Stimulated activated naive CD8-positive, alpha-beta T cell treated with anti-CD3 and anti-CD28 coated beads, Interleukin-15, amount 100 ng/mL, for 72 hours (primary cell): ENCODE measurements at regions not wholly inside any gene's neighbourhood (a gene's known extent, or its start where the extent isn't known, plus 50 kb on each side); places are given as distances from the start of the nearest gene placed in this dataset.

Experiments used
- ATAC-seq: fragments of 150-1000 bp; cut with Tn5 transposase; 2 replicates; pipeline ENCODE4 v1.10.0; 2021; ENCODE audit warnings: mild to moderate bottlenecking, moderate library complexity
- DNase-seq, 2 donors: peaks; one replicate each; pipeline ENCODE4 v3.0.0; 2021 to 2022
- H3K27ac Mint-ChIP-seq, 2 donors: one replicate each; pipeline ENCODE4 v1.8.0; 2022; ENCODE audit warnings: mild to moderate bottlenecking in 2 of 2, mixed read lengths in 2 of 2, moderate library complexity in 2 of 2
- H3K27me3 Mint-ChIP-seq: one replicate; pipeline ENCODE4 v1.8.0; 2022; ENCODE audit warnings: mixed read lengths
- H3K4me1 Mint-ChIP-seq: one replicate; pipeline ENCODE4 v1.8.0; 2022; ENCODE audit warnings: mild to moderate bottlenecking, mixed read lengths
- H3K4me3 Mint-ChIP-seq, 2 donors: one replicate each; pipeline ENCODE4 v1.8.0; 2022; ENCODE audit warnings: mild to moderate bottlenecking in 2 of 2, mixed read lengths in 2 of 2, moderate library complexity in 1 of 2
- H3K9me3 Mint-ChIP-seq, 2 donors: one replicate each; pipeline ENCODE4 v1.8.0; 2022; ENCODE audit warnings: mixed read lengths in 2 of 2

DNA sequence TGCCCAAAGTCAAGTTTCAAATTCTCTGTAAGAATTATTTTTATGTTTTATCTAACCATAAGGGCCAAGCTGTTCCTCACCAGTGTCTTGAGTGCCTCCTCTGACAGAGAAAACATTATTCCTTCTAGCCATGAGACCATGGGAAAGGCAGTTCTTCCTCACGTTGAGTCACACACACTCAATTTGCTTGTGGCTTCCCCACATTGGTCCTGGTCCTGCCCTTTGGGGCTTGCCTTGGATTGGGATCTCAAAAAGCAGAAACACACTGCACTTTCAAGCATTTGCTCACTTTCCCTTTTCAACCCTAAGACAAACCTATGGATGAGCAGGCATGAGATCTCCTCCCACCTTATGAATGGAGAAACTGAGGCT is 248.3 kb upstream of the IGFBP3 start:
- H3K27ac Mint-ChIP-seq, result no peak overlapping the region
- no peak for DNase-seq
- peaks cover 0 to 7% of the 10 kb centered on the region in 2 donors for H3K9me3 Mint-ChIP-seq
- H3K4me1 Mint-ChIP-seq, result no peaks in the 10 kb centered on the region
- no peaks in the 10 kb centered on the region for H3K27me3 Mint-ChIP-seq
- ATAC-seq, result no peak
- H3K4me3 Mint-ChIP-seq, result no peak overlapping the region

GRCh38 chr7:46168671-46169383 is 247.8 kb upstream of the IGFBP3 start:
- no peak for DNase-seq
- Mint-ChIP-seq H3K4me1 (no peaks in the 10 kb centered on the region), H3K4me3 (no peak overlapping the region), H3K9me3 (peaks cover 0 to 7% of the 10 kb centered on the region in 2 donors), H3K27ac (no peak overlapping the region), H3K27me3 (no peaks in the 10 kb centered on the region)
- no peak for ATAC-seq

DNA sequence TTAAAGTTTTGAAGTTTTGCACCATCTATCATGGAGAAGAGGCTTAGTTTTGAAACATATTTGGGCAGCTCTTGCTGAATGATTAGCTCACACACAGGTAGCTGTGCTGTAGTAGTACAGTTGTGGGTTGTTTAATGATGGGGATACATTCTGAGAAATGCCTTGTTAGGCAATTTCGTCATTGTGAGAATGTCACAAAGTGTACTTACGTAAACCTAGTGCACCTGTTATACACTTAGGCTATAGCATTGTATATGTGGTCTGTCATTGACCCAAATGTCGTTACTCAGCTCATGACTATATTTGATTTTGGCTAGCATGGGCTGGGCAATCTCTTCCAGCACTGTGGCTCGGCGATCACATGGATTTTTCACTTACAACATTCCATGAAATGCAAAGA is 247.2 kb upstream of the IGFBP3 start:
- Mint-ChIP-seq H3K27me3 (no peaks in the 10 kb centered on the region), H3K27ac (no peak overlapping the region), H3K4me3 (no peak overlapping the region), H3K9me3 (peaks cover 0 to 7% of the 10 kb centered on the region in 2 donors), H3K4me1 (no peaks in the 10 kb centered on the region)
- ATAC-seq, result no peak
- DNase-seq, result no peak

DNA sequence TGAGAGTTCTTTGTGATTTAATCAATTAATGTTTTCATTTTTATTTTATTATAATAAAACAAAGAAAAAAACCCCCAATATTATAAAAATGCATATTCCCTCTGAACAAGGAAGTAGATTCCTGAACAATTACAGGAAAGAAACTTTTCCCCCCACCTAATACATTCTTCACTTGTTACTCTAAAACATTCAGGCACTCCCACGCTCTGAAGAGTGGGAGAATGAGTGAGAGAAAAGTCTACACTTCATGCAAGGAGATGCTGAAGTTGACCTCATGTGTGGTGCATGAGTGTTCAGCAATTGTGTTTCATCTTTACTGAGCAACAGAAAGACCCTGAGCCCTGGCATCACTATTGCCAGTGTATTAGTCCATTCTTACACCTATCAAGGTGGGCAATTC is 244.2 kb upstream of the IGFBP3 start:
- no peaks in the 10 kb centered on the region for H3K27me3 Mint-ChIP-seq
- H3K9me3 Mint-ChIP-seq, result peaks cover 0 to 7% of the 10 kb centered on the region in 2 donors
- no peaks in the 10 kb centered on the region for H3K4me1 Mint-ChIP-seq
- no peak for DNase-seq
- no peak overlapping the region for H3K4me3 Mint-ChIP-seq
- no peak for ATAC-seq
- no peak overlapping the region for H3K27ac Mint-ChIP-seq

DNA sequence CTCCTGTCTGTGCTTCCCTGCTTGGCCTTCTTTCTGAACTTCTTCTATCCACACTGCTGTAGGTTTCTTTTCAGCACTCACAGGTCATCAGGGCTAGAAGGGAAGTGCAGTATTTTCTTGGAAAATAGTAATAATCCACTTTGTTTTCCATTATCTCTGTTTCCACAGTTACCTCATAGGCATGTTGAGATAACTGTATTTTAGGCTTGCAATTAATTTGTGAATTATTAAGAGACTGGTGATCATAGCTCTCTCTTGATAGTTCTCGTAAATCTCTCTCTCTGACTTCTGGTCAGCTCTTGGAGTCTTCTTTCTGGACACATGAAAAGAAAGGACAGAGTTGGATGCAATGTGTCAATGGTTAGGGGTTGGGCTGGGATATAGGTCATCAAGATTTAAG is 243.6 kb upstream of the IGFBP3 start:
- Mint-ChIP-seq H3K9me3 (peaks cover 0 to 2% of the 10 kb centered on the region in 2 donors), H3K4me3 (no peak overlapping the region), H3K27me3 (no peaks in the 10 kb centered on the region), H3K4me1 (no peaks in the 10 kb centered on the region), H3K27ac (no peak overlapping the region)
- ATAC-seq (no peak), DNase-seq (no peak)

- no peak overlapping the region for H3K4me3 Mint-ChIP-seq
Measured at GRCh38 chr7:46163246-46163645, 242.2 kb upstream of the IGFBP3 start.

DNA sequence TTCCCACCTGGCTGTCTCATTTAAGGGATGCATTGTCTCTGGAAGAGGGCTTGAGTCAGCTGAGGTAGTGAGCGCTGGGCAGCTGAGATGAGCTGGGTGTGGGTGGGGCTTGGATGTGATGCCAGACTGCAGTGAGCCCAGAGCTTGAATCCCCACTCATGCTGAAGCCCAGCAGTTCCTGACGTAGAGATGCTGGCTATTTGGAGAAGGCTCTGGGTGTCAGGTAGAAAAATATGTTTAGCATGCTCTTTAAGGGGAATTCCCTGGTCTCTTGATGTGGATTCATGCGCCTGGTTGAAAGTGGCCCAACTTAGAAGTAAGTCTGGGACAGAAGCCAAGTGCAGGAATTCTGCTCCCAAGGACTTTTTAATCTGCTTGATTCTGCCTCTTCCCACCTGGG is 241.5 kb upstream of the IGFBP3 start:
- DNase-seq (no peak), ATAC-seq (no peak)
- Mint-ChIP-seq H3K9me3 (no peaks in the 10 kb centered on the region), H3K27ac (no peak overlapping the region), H3K4me3 (no peak overlapping the region), H3K4me1 (no peaks in the 10 kb centered on the region), H3K27me3 (no peaks in the 10 kb centered on the region)

More at GRCh38 chr7:46163246-46163645, 242.2 kb upstream of the IGFBP3 start:
- DNase-seq, result no peak
- no peaks in the 10 kb centered on the region for H3K27me3 Mint-ChIP-seq
- H3K27ac Mint-ChIP-seq, result no peak overlapping the region
- H3K4me1 Mint-ChIP-seq, result no peaks in the 10 kb centered on the region
- H3K9me3 Mint-ChIP-seq, result no peaks in the 10 kb centered on the region
- no peak for ATAC-seq

DNA sequence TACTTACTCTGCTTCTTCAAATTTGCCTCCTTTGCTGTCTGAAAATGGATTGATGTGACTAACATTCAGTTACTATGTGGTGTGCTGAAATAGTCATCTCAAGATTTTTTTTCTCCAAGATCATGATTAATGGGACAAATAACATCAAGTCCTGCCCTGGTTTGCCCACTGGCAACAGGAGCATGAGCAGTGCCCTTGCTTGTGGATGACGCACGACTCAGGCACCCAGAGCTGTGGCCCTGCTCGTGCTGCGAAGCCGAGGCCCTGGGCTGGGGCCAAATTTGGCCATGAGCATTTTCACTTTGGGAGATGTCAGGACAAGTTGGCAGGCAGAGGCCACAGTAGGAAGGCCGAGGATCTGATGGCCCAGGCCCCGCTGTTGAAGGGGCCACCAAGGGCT is 239.8 kb upstream of the IGFBP3 start:
- H3K4me3 Mint-ChIP-seq, result no peak overlapping the region
- H3K27ac Mint-ChIP-seq, result peak overlapping the region in 1 of 2 donors; percentile 89
- DNase-seq (no peak), ATAC-seq (no peak)
- H3K27me3 Mint-ChIP-seq, result no peaks in the 10 kb centered on the region
- H3K9me3 Mint-ChIP-seq, result no peaks in the 10 kb centered on the region
- no peaks in the 10 kb centered on the region for H3K4me1 Mint-ChIP-seq

GRCh38 chr7:46157931-46158330 is 236.9 kb upstream of the IGFBP3 start:
- Mint-ChIP-seq H3K4me1 (peaks cover 9% of the 10 kb centered on the region), H3K9me3 (no peaks in the 10 kb centered on the region), H3K27me3 (no peaks in the 10 kb centered on the region), H3K4me3 (no peak overlapping the region), H3K27ac (no peak overlapping the region)
- DNase-seq, result no peak
- ATAC-seq, result no peak

DNA sequence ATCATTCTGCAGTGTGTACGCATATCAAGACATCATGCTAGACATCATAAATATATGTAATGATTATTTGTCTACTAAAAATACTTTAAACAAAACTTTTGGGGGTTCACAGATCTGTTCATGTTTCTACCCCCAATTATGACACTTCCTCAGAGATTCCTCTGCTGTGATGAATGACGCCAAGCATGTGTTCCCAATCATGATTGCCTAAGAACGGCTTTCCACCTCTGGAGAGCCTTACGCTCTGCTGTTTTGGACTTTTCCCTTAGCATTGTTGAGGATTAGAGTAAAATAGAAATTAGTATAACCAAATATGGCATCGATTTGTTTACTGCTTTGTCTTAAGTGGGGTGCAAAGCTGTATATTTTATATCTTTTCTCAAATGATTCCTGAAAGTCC is 236.3 kb upstream of the IGFBP3 start:
- ATAC-seq (no peak), DNase-seq (no peak)
- Mint-ChIP-seq H3K9me3 (no peaks in the 10 kb centered on the region), H3K27ac (no peak overlapping the region), H3K27me3 (no peaks in the 10 kb centered on the region), H3K4me1 (peaks cover 9% of the 10 kb centered on the region), H3K4me3 (no peak overlapping the region)

DNA sequence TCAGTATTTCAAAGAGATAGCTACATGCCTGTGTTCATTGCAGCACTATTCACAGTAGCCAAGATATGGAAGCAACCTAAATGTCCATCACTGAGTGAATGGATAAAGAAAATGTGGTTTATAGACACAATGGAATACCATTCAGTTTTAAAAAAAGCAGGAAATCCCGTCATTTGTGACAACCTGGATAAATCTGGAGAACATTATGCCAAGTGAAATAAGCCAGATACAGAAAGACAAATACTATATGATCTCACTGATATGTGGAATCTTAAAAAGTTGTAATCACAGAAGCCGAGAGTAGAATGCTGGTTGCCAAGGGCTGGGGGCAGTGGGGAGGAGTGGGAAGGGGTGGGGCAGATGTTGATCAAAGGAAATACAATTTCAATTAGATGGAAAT is 235.8 kb upstream of the IGFBP3 start:
- Mint-ChIP-seq H3K27ac (no peak overlapping the region), H3K9me3 (no peaks in the 10 kb centered on the region), H3K4me1 (peaks cover 9% of the 10 kb centered on the region), H3K4me3 (no peak overlapping the region), H3K27me3 (no peaks in the 10 kb centered on the region)
- no peak for DNase-seq
- no peak for ATAC-seq

DNA sequence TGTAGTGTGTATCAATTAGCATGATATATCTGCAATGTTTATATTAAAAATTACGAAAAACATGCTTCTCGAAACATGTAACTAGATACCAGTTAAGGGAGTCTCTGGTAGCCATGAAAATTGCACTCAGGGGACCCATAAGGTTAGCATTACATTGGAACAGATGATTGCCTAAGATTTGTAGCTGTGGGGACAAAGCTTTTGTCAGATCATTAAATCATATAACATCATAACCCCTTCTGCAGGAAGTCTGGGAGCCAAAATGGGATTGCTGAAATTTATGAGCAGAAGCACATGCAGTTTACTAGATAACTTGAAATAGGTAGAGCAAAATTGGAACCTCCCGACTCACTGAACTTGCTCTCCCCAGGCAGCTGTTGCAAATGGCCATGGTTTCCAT is 235.0 kb upstream of the IGFBP3 start:
- Mint-ChIP-seq H3K4me3 (no peak overlapping the region), H3K9me3 (no peaks in the 10 kb centered on the region), H3K4me1 (peaks cover 9% of the 10 kb centered on the region), H3K27ac (no peak overlapping the region), H3K27me3 (no peaks in the 10 kb centered on the region)
- DNase-seq (no peak), ATAC-seq (no peak)

DNA sequence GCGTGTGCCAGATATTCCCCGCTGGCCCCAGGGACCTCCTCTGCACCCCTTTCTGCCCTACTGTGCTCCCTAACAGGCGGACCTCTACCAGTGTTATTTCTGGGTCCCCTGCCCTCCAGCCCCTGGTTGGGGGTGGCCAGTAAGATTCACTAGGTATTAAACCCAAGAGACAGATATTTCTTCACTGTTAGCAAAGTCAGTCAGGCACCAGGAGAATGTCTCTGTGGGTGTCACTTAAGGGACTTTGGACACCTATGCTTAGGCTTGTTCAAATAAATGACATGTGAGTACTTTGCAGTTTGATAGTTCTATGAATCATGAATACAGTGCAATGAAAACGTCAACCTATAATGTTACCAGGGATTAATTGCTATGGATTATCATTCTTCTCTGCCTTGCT is 234.3 kb upstream of the IGFBP3 start:
- Mint-ChIP-seq H3K4me1 (peaks cover 9% of the 10 kb centered on the region), H3K27me3 (no peaks in the 10 kb centered on the region), H3K4me3 (no peak overlapping the region), H3K27ac (no peak overlapping the region), H3K9me3 (no peaks in the 10 kb centered on the region)
- no peak for DNase-seq
- ATAC-seq, result no peak

GRCh38 chr7:46153951-46154787 is 233.1 kb upstream of the IGFBP3 start:
- no peaks in the 10 kb centered on the region for H3K9me3 Mint-ChIP-seq
- no peak for DNase-seq
- H3K4me3 Mint-ChIP-seq, result no peak overlapping the region
- ATAC-seq, result peak; percentile 82
- no peak overlapping the region for H3K27ac Mint-ChIP-seq
- H3K27me3 Mint-ChIP-seq, result no peaks in the 10 kb centered on the region
- peaks cover 9% of the 10 kb centered on the region for H3K4me1 Mint-ChIP-seq

DNA sequence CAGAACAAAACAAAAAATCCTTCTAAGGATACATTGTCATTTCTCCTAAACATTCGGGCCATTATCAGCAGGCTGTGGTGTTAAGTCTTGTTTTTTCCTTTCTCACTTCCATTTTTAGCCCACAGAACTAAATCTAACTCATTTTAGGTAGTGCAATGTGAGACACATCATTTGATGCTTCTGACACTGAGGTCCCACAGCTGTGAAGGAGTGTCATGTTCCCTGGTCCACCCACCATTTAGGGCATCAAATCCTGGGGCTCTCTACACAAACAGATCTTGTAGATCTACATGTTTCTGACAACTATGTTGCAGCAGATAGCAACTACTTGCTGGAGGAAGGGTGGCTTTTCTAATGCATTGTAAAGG is 232.5 kb upstream of the IGFBP3 start:
- H3K4me1 Mint-ChIP-seq, result peaks cover 9% of the 10 kb centered on the region
- H3K9me3 Mint-ChIP-seq, result no peaks in the 10 kb centered on the region
- ATAC-seq, result no peak
- H3K27ac Mint-ChIP-seq, result peak overlapping the region in 1 of 2 donors; percentile 46
- DNase-seq, result no peak
- H3K27me3 Mint-ChIP-seq, result no peaks in the 10 kb centered on the region
- no peak overlapping the region for H3K4me3 Mint-ChIP-seq

GRCh38 chr7:46152696-46153095 is 231.6 kb upstream of the IGFBP3 start:
- DNase-seq, result no peak
- H3K27ac Mint-ChIP-seq, result no peak overlapping the region
- H3K9me3 Mint-ChIP-seq, result no peaks in the 10 kb centered on the region
- H3K4me1 Mint-ChIP-seq, result peaks cover 9% of the 10 kb centered on the region
- no peak for ATAC-seq
- H3K4me3 Mint-ChIP-seq, result no peak overlapping the region
- H3K27me3 Mint-ChIP-seq, result no peaks in the 10 kb centered on the region
